HL-60 (cell line): ENCODE measurements at regions not wholly inside any gene's neighbourhood (a gene's known extent, or its start where the extent isn't known, plus 50 kb on each side); places are given as distances from the start of the nearest gene placed in this dataset.

ENCODE experiments used
- CTCF ChIP-seq: IDR thresholded peaks from one replicate; pipeline ENCODE4 v1.5.1; 2011; ENCODE audit warnings: low read length, control low read depth, inconsistent platforms; ENCODE audit not compliant: insufficient read depth
- GABPA ChIP-seq: IDR thresholded peaks from 2 replicates; pipeline ENCODE4 v1.6.1; 2012; ENCODE audit warnings: low read depth
- POLR2AphosphoS5 ChIP-seq: IDR thresholded peaks from 2 replicates; pipeline ENCODE4 v1.6.1; 2012; ENCODE audit warnings: low read depth
- REST ChIP-seq: IDR thresholded peaks from 2 replicates; pipeline ENCODE4 v1.6.1; 2012; ENCODE audit warnings: low read depth; ENCODE audit not compliant: insufficient replicate concordance

GRCh38 chr13:66071608-66072007 is 1158.5 kb downstream of the PCDH9 start:
- TF ChIP-seq CTCF (no peak), REST (no peak), POLR2AphosphoS5 (no peak), GABPA (no peak)
